Mesenteric fat pad (tissue), 1 donor: ENCODE measurements at regions not wholly inside any gene's neighbourhood (a gene's known extent, or its start where the extent isn't known, plus 50 kb on each side); places are given as distances from the start of the nearest gene placed in this dataset.

Source experiments
- DNase-seq: peaks from one replicate; pipeline ENCODE4 v3.0.0-alpha.2; 2020; ENCODE audit warnings: low spot score
- donor health status: DM: yes; HTN: yes; CAD: no.

GRCh38 chr6:167707686-167708500 lies 118.8 kb upstream of the AFDN start:
- DNase-seq: peak; percentile 59

DNA sequence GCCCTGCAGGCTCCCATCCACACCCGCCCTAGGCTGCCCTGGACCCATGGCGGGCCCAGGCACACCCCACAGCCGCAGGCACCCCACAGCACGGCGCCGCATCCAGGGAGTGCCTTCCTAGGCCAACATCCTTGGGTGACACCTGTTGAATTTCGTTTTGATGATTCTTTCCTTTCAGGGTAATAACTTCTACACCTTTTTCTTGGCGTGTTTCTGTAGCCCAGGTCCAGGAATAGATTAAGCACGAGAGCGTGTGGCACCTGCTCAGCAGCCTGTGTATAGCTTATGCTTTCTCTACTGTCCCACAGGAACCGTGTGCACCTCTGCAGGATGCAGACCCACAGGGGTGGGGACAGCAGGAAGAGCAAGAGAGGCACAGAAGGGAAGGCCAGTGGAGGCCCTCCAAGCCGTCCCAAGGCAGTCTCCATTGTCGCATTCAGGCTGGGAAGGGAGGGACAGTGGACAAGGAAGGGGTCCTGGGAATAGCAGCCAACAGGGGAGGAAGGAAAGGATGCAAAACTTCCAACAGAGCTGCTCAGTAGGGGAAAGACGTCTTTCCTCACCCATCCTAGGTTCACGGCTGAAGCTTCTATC lies 118.1 kb upstream of the AFDN start:
- peak; percentile 47 for DNase-seq

GRCh38 chr6:167709196-167709595 lies 117.5 kb upstream of the AFDN start:
- peak; percentile 59 for DNase-seq

DNA sequence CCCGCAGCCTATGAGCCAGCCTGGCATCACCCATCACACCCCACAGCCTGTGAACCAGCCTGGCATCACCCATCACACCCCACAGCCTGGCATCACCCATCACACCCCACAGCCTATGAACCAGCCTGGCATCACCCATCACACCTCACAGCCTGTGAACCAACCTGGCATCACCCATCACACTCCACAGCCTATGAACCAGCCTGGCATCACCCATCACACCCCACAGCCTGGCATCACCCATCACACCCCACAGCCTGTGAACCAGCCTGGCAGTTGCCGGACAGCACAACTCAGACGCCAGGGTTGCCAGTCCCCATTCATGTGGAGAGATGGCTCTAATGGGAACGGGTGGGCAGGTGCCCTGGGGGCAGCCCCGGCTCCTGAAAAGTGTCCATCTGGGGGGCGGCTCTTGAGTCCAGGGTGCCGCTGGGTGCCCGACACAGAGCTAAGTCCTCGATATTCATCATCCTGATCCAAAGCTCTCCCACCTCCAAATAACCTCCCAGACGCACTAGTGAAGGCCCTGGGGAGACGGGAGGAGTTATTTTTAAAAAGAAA lies 116.9 kb upstream of the AFDN start:
- peak; percentile 39 for DNase-seq

DNA sequence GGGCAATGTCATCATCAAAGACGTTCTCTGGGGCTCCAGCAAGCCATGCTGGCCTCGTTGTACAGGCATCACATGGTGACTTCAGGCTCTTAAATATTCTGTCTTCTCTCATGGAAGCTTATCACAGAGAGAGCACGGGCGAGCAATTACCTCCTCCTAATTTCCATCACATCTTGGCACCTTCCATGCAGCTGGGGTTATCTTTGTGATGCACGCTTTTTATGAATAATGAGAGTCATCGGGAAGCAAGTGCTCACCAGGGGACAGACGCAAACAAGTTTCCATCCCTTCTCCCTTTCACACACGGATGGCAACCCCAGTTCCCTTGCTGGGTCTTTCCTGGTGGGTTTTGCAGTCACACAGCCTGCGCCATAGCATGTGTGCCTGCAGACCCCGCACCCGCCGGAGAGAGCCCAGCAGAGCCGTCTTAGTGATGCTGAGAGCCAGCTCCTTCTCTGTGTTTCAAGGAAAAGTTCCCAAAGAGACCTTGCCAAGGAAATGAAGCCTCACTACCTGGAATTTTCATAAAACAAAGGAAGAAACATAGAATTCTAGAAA lies 116.3 kb upstream of the AFDN start:
- peak; percentile 53 for DNase-seq

GRCh38 chr6:167711211-167711610 lies 115.5 kb upstream of the AFDN start:
- DNase-seq: peak; percentile 83

GRCh38 chr6:167711768-167712730 lies 114.7 kb upstream of the AFDN start:
- DNase-seq: peak; percentile 82

DNA sequence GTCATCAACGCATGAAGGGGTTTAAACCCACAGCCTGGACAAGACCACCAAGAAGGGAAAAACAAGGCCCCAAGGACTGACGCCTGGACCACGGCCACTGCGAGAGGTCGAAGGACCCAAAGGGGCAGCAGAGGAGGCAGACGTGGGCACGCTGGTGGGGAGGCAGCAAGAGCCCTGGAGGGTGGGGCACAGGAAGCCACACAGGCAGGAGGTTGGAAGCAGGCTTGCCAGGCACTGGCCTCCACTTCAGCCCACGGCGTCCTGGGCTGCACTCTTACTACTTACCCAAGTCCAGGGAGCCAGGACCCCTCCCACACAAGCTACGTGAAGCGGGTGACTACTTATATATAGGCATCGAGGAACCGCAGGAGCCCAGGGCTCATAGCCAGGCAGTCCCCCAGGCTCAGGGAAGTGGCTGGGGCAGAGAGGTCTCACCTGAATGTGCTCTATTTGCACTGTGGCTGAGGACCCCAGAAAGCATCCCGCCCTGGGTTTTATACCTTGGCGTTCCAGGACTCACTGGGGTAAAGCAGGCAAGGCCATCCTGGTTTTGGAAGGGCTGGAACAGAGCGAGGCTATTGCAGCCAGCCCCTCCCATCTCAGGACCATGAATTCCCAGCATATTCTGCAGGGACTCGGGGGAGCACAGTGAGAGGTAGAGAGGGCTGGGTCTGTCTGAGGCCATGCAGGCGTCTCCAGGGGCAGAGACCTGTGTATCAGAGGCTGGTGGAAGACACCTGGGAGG lies 113.8 kb upstream of the AFDN start:
- peak; percentile 74 for DNase-seq

DNA sequence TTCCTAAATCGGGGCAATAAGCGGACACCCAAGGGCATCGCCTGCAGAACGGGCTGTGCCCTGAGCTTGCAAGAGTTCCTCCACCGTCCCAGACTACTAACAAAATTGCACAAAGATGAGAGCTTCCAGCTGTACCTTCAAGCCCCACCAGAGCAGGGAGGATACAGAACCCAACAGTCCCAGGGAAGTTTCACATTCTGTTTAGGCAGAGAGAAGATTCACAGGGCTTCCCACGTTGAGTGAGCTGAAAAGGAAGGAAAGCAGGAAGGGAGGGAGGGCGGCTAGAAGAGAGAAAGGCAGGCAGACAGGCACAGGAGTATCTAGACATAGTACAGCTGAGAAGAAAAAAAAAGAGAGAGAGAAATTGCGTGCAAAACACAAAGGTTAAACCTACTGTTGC lies 112.6 kb upstream of the AFDN start:
- DNase-seq: peak; percentile 65

DNA sequence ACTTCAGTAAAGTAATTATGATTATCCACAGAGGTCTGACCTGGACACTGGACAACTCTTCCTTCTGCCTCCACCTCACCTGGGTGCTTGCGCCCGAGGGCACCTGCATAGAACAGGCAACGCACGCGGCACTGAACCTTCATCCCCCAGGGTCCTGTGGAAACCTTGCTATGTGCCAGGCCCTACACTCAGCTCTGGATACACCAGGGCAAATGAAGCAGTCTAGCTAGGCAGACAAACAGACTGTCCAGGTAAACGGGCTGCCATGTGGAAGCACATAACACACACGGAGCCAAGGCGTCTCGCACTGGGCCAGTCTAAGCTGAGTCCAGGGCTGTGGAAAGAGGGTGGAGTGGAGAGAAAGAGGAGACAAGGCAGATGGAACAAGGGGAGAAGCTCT lies 109.3 kb upstream of the AFDN start:
- peak; percentile 60 for DNase-seq

DNA sequence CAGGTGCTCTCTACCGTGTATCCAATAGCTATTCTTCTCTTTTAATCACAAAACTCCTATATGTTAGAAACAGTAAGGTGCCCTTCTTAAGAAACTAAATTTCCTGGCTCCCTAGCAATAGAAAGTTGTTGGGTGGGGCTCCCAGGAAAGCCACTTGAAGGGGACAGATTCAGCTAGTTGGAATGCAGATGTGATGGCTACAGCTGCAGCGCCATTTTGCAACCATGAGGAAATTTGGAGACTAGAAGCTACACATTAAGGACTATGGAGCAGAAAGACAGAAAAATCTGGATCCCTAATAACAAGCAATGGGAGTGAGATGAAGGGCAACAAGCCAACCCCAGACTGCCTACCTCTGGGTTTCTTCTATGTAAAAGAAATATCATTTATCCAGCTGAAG lies 108.8 kb upstream of the AFDN start:
- DNase-seq: no peak

- DNase-seq: peak; percentile 72
Observed at GRCh38 chr6:167719920-167720319, 106.8 kb upstream of the AFDN start.

DNA sequence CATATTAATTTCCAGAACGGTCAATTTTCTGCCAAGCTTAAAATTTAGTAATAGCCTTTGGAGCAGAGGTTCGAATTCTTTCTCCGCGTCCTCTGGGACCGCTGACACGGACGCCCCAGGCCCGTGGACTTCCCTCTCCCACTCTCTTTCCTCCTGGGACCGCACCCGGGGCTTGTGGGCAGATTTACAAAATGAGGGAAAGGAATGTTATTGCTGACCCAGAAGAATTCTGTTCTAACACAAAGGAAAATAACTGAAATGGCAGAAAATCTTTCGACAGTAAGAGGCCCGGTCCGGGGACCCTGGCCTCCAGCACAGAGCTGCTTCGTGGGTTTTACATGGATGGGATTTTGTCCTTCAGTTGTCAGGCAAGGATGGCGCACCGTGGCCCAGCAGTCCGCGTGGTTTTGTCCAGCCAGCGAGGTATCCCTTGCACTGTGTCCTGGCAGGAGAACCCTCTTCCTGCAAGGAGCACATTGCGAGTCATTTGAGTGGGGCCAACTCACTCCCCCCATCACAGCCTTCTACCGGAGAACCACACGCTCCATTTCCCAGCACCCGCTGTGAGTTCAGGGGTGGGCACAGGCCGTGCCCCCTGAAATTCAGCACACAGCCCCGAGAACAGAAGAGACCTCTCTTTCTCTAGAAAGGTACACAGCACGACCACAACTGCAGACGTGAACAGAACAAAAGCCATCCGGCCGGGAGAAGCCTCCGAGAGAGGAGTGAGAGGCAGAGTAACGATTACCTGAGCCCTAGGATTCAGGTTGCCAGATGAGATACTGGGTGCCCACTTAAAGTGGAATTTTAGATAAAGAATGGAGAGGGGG lies 106.0 kb upstream of the AFDN start:
- peak; percentile 60 for DNase-seq

- peak; percentile 39 for DNase-seq
Observed at GRCh38 chr6:167721291-167721690, 105.4 kb upstream of the AFDN start.

DNA sequence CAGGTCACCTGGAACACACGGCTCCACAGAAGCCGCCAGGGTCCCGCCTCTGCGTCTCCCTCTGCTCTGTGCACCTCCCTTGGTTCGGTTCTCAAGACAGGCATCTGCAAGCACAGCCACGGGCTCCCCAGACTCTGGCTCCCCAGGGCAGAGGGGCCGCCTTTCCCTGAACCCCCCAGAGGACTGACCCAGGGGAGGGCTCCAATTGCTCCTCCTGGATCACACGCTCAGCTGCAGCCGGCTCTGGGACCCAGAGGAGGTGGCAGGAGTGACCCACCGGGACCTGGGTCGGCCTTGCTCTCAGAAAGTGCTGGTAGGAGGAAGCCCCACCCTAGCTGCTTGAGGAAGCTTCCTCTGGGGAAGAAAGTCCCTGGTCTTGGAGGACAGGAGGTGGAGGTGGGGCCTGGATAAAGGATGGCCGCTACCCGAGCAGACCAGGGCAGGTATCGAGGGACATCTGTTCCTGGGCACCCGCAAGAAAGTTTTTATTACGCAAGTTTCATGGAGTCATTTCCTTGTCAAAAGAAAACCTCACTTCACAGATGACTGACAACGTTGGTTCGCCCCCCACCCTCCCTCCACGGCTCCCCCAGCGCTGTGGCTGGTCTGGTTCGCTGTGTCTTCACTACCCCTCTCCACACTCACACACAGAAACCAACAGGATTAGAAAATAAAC lies 103.9 kb upstream of the AFDN start:
- DNase-seq: peak; percentile 73

- no peak for DNase-seq
Observed at GRCh38 chr6:167726043-167726621, 100.6 kb upstream of the AFDN start.

GRCh38 chr6:167730441-167730840 lies 96.3 kb upstream of the AFDN start:
- DNase-seq: no peak

- DNase-seq: no peak
Observed at GRCh38 chr6:167731216-167731615, 95.5 kb upstream of the AFDN start.
